Fibroblast of skin of back (primary cell): ENCODE measurements at regions not wholly inside any gene's neighbourhood (a gene's known extent, or its start where the extent isn't known, plus 50 kb on each side); places are given as distances from the start of the nearest gene placed in this dataset.
A peak's percentile ranks its signal among the peaks of the same experiment; 100 is the strongest.

Experiments used
- DNase-seq: peaks from one replicate; pipeline ENCODE4 v3.0.0-alpha.2; 2013

- peak; percentile 94 for DNase-seq
Observed at GRCh38 chr15:61459785-61460707, 230.9 kb upstream of the RORA start.

- no peak for DNase-seq
Observed at GRCh38 chr15:61457050-61457733, 228.1 kb upstream of the RORA start.

DNA sequence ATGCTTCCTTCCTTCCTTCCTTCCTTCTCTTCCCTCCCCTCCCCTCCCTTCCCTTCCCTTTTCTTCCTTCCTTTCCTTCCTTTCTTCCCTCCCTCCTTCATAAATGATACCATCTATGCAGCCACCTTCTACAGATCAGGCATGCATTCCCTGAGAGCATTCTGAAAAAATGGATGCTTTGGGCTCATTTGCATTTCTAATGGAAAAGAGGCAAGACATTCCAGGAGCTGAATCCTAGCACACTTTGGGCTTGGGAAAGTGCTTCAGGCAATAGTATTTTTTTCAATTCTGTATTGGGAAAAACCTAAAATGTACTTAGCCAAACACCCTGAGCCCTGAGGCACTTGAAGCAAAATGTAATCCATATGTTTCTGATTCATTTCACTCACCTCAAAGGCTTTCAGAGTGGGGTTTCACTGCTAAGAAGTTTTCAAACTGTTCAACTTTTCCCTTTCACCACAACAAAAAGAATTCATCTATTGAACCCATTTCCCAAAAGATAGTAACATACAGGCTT, 220.1 kb upstream of the RORA start:
- DNase-seq = peak; percentile 20

DNA sequence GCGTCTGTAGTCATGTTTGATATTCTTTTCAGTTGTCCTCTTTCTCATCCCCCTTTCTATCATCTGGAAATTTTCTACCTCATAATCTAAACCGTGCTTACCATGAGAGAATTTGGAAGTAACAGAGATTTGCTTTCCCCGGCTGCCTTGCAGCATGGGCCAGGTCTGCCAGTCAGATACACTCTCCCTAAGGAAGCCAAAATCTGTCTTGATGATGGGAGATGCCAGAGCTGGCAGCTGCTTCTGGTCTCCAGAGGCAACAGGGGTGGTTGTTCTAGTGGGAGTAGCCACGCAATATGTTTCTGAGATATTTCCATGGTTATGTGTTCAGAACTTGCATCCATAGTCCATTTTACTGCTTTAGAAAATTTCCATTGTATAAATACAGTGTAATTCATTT, 218.9 kb upstream of the RORA start:
- DNase-seq = no peak

DNA sequence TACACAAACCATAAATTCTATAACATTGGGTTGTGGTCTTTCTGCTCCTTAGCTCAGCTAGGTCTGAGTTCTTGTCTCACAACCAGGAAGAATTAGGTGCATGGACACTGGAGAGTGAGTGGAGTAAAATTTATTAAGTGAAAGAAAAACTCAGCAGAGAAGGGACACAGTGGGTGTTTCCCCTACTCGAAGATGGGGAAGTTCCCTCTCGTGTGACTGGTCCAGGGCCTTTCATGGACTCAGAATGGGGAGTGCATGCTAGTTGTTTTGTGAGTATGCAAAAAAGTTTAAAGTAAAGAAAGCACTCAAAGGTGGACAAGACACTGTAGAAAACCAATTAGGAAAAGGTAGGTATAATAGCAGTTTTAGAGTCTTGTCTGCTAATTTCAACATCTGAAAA, 215.5 kb upstream of the RORA start:
- DNase-seq = no peak

GRCh38 chr15:61442821-61443220, 213.7 kb upstream of the RORA start:
- peak; percentile 51 for DNase-seq

GRCh38 chr15:61441891-61442290, 212.8 kb upstream of the RORA start:
- DNase-seq = peak; percentile 85

DNA sequence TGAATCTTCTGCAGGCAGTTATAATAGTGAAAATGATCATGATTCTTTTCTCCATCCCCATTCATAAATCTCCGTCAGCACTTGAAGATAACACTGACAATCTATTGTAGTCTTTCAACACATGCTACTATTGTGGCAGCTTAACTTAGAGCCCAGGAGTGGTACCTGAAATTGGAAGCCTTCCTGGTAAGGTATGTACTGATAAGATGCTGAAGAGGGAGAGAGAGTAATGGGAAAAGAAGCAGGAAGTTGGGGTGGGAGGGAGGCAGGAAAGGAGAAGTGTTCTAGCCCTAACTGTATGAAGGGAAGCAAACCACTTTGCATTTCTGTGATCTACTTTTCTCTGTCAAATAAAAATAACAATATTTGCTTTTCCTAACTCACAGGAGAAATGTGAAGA, 197.4 kb upstream of the RORA start:
- DNase-seq = no peak

- DNase-seq = no peak
Observed at GRCh38 chr15:61425934-61426333, 196.8 kb upstream of the RORA start.

DNA sequence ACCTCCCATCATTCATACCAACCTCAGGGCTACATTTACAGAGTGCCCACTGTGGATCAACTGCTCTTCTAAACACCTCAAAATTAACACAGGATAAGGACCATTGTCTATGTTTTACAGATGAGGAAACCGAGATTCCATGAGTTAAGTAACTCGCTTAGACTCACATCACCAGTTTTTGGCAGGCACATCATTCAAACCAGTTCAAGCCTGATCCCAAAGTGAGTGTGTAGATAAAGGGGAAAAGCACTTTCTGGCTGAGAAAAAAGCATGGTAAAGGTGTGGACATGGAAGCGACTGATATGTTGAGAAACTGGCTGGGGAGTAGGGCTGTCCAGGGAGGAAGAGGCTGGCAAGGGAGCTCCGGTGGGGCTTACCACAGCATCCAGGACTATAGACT, 193.7 kb upstream of the RORA start:
- no peak for DNase-seq

- DNase-seq = no peak
Observed at GRCh38 chr15:61421938-61422337, 192.8 kb upstream of the RORA start.

DNA sequence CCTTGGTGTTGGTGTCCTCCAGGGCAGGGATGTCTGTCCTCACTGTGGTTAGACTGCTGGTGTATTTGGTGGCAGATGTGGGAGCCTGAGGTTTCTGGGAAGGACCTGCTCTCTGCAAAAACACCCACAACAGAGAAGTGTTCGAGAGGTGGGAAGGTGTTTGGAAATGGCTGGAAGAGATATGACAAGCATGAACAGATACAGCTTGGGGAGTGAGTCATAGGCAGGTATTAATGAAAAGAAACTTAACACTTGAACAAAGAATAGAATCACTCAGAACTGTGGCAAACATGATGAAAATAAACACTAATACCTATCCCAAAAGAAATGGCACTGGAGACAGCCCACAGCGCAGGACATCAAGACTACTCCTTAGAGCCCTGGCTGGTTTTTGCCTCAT, 192.4 kb upstream of the RORA start:
- DNase-seq = no peak

GRCh38 chr15:61420546-61420945, 191.4 kb upstream of the RORA start:
- no peak for DNase-seq

DNA sequence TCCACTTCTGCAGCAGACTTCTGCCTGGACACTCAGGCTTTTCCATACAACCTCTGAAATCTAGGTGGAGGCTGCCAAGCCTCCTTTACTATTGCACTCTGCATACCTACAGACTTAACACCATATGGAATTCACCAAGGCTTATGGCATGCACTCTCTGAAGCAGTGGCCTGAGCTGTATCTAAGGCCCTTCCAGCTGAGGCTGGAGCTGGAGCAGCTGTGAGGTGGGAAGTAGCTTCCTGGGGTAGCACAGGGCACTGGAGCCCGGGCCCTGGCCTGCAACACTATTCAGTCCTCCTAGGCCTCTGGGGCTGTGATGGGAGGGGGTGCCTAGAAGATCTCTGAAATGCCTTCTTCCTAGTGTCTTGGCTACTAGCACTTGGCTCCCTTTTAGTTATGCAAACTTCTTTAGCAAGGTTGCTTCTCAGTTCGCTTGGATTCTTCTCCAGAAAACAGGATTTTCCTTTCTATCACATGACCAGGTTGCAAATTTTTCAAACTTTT, 186.6 kb upstream of the RORA start:
- no peak for DNase-seq

DNA sequence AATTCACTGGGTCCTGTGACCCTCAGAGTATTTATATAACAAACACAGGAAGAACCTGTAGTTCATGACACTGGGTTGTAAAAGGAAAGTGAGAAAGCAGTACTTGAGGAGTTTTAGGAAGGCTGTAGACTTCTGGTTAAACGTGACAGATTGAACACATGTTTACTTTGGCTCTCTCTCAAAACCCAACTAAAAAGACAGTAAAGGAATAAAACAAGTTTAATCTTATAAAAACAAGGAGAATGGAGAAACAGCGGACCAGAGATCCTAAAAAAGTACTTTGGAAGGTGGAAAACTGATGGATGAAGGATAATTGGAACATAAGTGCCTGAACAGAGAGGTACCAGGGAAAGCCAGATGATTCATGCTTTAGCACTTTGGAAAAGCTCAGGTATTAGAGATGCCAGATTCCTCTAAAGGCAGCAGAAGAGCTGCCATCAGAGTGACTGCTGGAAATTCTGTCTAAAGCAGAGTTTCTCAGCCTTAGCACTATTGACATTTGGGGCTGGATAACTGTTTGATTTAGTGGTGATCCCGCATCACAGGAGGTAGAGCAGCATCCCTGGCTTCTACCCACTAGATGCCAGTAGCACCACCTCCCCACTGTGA, 182.9 kb upstream of the RORA start:
- peak; percentile 3 for DNase-seq

- DNase-seq = peak; percentile 27
Observed at GRCh38 chr15:61410662-61411061, 181.6 kb upstream of the RORA start.

DNA sequence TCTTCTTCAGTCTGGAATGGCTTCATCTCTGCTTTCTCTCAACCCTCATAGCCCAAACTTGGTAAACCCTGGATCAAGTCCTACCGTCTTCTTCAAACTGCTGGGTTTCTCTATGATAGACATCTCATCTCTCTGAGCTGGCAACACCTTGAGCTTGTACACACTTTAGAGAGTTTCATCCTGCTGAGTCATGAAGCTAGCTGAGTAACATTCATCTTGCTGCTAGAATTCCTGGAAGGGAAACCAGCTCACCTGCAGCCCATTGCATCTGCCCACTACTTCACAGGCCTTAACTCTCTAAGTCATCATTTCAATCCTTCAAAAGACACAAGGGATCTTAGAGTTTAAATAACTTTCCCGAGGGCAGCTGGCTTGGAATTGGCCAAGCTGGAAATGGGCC, 175.5 kb upstream of the RORA start:
- DNase-seq = no peak

GRCh38 chr15:61403884-61404283, 174.8 kb upstream of the RORA start:
- no peak for DNase-seq

DNA sequence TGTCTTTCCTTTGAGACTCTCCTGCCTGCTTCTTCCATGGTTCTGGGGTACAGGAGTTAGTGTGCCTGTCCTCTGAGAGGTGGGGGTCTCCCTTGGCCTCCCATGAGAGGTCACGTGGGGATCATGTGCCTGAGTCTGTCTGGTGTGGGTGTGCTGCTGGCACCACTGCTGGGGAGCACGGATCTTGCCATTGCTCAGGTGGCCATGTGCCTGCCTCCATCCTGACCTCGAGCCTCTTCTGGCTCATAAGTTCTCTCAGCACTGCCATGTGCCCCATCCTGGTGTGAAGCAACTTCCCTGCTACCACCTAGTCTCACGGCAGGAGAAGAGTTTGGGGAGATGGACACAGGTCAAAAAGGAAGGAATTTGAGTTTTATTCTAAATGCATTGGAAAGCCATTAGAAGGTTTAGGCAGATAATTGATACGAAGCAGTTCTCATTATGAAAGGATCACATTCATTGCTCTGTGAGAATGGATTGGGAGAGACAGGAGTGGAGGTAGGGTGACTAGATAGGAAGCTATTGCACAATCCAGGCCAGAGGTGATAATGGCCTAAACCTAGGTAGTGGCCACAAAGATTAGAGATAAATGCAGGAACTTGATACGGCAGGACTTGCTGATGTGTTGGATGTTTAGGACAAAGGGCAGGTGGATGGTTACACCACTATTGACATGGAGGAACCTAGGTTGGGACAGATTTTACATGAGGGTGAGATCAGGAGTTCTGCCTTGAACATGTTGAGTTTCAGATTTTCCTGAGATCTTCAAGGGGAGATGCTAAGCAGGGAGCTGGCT, 173.0 kb upstream of the RORA start:
- no peak for DNase-seq

DNA sequence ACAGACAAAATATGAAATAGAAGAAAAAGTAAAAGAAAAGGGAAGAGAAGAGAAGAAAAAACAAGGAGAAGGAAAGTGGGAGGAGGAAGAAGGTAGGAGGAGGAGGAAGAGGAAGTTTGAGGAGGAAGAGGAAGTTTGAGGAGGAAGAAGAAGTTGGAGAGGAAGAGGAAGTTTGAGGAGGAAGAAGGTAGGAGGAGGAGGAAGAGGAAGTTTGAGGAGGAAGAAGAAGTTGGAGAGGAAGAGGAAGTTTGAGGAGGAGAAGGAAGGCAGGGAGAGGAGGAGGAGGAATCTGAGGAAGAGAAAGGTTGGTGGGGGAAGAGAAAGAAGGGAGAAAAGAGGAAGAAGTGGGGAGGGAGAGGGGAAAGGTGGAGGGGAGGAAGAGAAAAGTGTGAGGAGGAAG, 169.2 kb upstream of the RORA start:
- no peak for DNase-seq

- DNase-seq = peak; percentile 54
Observed at GRCh38 chr15:61396235-61396919, 167.3 kb upstream of the RORA start.

GRCh38 chr15:61393949-61394348, 164.8 kb upstream of the RORA start:
- no peak for DNase-seq
